AG20443 (cell line): ENCODE measurements at regions not wholly inside any gene's neighbourhood (a gene's known extent, or its start where the extent isn't known, plus 50 kb on each side); places are given as distances from the start of the nearest gene placed in this dataset.

Experiments used
- DNase-seq: peaks from one replicate; pipeline ENCODE4 v3.0.0; 2012; ENCODE audit warnings: low spot score, mixed read lengths

DNA sequence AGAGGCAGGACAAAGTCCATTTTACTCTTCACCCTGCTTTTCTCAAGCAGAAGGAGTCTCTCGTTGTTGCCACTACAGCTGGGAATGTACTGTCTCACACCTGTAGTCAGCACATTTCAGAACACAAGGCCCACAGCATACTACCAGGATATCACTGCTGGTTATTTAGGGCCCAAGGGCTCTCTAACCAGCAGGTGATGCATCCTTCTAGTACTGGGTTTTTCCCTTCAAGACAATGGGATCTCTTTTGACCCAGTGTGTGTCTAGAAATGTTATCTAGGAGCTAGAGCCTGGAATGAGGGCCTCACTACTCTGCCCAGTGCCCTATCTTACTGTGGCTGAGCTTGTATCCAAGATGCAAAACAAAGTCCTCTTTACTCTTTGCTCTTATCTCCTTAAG, 235.1 kb upstream of the PRR16 start:
- DNase-seq, result no peak

DNA sequence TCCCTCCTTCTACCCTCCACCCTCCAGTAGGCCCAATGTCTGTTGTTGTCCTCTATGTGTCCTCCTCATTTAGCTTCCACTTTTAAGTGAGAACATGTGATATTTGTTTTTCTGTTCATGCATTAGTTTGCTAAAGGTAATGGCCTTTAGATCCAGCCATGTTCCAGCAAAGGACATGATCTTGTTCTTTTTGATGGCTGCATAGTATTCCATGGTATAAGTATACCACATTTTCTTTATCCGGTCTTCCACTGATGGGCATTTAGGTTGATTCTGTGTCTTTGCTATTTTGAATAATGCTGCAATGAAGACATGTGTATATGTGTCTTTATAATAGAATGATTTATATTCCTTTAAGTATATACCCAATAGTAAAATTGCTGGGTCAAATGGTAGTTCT, 232.5 kb upstream of the PRR16 start:
- DNase-seq, result no peak

DNA sequence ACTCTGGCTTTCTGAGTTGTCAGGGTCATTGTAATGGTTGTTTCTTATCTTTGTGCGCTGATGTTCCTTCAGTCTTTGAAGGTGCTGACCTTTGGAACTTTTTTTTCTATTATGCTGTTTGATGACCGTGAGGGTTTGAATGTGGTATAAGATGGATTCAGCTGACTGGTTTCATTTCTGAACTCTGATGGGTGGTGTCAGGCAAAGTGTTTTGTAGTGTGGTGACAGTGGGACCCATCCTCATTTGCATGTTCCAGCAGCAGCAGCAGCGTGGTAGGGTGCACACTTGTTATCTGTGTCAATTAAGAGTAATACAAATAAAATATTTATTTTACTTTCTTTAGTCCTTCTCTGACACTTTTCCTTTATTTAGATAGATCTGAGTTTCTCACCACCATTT, 227.7 kb upstream of the PRR16 start:
- DNase-seq, result no peak

DNA sequence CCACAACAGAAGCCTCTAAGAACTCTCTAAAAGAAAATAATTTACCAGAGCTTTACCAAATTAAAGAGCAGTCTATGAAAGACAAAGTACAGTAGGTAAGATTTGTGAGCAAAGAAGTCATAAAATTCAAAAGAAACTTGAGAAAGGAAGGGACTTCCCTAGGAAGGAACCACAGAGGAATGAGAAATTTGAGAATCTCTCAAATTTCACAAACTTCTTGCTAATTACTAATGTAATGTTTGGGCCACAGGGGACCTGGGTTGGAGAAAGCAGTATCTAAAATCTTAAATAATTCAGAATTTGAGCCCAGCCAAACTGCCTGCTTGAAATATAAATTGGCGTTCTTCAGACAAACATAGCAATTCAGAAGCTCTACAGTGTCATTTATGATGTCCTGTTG, 225.0 kb upstream of the PRR16 start:
- DNase-seq, result no peak

DNA sequence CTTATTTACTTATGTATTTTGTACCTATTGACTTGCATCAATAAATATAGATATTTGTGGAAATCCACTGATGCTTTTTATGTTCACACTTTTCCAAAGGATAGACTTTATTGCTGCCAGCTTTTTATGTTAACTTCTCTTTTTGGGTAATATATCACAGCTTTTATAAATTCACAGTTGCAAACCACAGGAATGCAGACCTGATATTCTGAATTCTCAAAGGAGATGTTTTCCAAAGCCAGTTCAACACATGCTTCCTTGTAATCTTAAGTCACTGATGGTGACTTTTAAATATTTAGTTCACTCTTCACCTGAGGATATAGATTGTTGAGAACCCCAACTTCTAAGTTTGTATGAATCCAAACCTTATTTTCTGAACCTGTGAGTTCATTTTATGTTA, 223.4 kb upstream of the PRR16 start:
- DNase-seq, result no peak

DNA sequence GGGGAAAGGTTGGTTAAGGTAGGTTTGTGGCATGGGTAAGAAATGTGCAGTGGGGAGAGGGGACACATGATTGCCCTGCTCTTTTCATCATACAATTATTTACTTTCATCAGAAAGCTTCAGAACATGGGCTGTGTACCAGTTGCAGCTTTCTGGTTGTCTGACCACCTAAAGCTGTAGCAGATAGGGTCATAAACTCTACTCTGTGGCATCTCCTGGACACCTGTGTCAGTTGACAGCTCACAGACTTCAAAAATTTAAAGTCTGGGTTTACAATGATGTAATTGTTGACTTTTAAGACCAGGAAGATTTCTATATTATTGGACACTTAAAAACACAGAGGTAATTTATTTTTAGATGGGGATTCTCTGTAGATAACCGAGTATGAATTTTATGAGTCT, 222.7 kb upstream of the PRR16 start:
- DNase-seq, result no peak

DNA sequence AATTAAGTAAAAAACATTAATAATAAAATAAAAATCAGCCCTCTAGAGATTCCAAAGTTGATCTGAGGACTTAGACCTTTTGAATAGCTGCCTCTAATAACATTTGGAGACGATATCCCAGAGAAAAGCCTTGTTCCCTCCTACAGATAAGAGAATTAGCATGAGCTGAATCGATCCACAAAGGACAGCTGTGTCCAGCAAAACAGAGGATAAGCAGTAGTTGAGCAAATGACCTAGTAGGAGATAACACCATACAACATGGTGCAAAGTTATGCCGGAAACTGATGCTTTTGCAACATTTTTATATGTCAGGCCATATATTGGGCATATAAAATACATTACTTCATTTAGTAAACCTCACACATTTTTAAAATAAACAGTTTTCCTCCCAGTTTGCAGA, 212.2 kb upstream of the PRR16 start:
- no peak for DNase-seq

DNA sequence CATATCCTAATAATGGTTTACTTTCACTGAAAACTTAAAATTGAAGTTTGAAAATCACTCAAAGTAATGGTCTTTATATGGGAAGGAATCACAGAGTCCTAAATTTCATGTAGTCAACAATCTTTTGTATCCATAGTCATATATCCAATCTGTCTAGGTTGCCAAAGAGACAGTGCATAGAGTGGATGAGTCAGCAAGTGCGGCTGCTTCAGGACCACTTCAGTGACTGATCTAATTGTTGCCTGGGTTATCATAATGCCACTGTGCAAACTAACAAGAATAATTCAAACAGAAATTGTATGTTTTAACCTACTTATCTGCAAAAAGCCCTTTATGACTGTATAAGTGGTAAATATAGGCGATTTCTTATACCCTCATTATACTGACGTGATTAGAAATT, 211.3 kb upstream of the PRR16 start:
- no peak for DNase-seq

DNA sequence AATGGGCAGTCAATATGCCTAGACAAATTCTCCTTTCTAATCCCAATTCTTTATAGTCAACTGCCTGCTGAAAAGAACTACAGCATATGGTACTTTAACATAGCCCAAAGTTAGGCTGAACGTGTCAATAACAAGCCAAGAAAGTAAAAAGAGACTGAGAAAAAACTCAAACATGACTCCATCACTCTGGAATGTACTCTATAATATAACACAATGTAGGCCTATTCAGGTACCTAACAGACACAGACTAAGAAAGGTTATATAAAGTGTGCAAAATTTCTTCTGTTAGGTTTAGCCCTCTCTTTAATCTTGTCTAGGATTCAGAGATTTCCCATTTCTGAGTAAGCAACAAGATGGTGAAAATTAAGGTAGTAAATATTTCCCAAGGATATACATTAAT, 209.7 kb upstream of the PRR16 start:
- DNase-seq, result no peak

DNA sequence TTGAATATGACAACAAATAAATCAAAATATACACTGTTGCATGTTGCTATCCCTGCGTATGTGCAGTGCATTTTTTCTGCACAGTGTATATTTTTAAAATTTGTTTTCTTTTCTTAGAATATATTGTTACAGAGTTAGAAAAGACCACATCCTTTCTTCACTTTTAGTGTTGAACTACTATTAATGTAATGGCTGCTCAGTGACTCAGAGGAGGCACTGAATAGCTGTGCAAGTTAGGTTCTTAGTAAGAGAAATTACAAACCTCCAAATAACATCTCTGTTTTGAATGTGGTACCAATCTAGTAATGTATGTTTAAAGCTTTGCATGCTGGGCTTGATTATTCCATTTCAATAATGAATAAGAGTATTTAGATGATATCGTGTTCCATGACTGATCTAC, 208.9 kb upstream of the PRR16 start:
- no peak for DNase-seq

DNA sequence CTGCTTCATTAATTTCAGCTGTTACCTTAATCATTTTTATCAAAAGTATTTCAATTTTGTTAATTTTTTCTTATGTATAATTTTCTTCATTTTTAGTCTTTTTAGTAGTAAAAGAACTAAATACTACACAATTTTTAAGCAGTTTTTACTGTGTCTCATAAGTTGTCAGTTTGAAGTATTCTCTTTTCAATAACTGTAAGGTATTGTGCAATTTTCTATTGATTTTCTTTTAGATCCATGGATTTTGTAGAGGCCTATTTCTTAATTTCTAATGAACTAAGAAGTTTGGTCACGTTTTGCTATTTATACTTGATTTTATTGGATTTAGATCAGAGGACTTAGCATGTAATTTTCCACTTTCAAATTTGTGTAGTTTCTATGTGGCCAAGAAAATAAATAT, 207.7 kb upstream of the PRR16 start:
- no peak for DNase-seq

DNA sequence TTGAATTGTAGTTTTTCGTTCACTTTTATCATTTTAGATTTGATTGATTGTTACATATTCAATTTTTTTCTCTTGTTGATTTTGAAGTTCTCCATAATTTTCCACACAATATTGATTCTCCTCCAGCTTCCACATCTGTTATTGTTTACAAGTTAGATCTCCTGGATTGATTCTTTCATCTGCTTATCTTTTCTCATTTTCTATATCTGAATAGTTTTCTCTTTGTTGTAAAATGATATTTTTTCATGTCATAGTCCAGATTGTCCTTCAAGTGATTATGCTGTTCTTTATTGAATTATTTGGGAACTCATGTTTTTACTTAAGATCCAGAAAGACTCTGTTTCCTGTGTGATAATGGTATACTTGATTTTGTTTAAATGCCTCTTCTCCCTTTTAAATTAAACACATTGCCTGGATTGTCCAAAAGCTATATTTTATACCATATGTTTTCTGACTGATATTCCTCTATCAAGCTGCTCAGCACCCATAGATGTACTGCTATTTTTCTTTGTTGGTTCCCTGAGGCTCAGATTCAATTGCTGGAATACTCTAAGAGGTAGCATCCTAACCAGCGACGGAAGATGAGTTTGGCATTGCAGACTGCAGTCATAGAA, 206.6 kb upstream of the PRR16 start:
- DNase-seq, result no peak

DNA sequence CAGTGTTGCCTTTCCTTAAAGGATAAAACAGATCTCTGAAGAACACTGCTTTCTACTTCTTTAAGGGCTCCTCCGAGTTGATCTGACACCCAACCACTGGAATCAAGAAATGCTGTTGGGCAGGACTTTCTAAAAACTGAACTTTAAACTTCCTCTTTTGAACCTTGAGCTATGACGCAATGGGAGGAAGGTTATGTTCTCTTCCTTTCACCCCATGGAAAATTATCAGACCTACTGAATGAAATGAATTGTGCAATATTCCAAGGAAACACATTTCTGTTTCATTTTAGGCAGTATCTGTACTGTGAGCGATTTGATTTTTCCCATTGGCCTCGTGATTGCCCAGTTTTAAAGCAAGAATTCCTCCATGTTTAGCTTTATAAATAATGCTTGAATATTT, 206.0 kb upstream of the PRR16 start:
- no peak for DNase-seq

DNA sequence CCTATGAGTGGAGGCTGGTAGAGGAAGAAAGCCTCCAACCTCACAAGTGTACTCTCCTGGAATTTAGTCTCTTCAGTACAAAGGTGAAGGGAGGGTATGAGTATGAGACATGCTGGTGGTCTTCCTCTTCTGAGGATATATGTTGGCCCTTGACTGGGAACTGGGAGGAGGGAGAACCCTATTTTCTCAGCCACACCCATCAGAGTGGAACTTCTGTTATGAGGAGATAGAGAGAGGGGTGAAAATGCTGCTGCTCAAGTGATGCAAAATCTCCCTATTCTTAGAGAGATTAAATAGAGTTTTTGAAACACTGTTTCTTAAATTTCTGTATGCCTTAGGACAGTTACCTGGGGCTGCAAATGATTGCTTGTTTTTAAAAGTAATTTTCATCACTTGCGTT, 203.4 kb upstream of the PRR16 start:
- no peak for DNase-seq

DNA sequence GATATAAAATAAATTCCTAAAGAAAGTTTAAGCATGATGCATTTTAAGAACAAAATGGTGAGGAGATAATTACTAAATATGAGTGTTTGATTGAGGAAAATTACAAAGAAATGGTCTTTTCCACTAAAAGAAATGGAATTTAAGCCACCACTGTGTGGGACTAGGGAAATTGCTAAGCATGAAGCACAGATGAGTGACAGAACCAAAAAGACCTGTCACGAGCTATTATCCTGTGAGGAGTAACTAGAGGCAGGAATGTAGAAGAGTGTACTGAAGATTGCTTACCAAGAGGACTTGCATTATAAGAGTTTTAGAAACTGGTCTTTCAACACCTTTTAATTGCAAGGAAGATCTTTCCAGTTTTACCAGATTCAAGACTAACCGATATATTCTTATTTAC, 193.6 kb upstream of the PRR16 start:
- no peak for DNase-seq

DNA sequence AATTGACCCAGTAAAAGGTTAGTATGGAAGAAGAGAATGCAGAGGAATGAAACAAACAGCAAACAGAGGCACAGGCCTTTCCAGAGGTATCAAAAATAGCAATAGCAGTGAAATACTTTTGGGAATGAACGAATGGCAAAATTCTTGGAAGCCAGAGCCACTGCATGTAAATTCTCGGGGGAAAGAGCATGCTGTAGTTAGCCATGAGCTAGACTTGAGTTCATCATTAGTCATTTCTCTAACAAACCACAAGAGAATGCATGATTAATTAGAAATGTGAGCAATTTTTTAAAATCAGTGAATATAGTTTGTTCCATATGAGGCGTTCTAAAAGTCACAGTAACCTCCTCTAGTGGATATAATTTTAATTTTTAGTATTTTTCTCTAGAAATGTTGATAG, 170.3 kb upstream of the PRR16 start:
- DNase-seq, result peak; percentile 68

DNA sequence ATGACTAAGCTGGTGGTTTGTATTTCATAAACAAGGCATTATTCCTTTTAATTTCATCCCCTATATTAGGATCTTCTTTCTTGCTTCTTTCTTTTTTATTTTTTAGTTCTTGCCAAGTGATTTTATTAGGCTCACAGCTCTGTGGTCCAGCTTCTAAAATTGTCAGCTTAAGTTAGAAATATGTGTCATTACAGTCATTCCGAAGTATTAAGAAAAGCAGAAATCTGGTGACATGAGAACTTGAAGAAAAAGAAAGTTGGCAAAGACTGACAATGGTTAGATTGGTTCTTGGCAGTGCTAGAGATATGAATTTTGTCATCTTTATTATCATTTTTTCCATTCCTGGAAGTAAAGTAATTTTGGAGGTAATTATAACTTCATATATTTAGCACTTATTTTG, 166.5 kb upstream of the PRR16 start:
- DNase-seq, result peak; percentile 10

DNA sequence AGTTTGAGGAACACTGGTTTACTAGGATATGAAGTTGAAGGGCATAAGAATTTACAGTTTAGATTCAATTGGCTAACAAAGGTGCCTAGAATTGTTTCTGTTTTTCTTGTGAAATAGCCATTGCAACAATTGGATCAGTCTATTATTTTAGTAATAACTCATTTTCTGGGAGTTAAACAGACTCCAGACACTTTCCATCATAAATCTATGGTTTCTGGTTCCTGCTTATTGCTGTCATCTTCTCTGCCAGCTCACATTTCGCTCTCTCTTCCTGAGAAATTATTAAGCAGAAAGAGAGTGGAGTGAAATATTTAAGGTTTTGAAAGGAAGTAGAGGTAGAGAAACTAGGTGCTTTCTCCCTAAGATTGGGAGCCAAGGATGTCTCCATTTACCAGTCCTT, 165.1 kb upstream of the PRR16 start:
- DNase-seq, result no peak

DNA sequence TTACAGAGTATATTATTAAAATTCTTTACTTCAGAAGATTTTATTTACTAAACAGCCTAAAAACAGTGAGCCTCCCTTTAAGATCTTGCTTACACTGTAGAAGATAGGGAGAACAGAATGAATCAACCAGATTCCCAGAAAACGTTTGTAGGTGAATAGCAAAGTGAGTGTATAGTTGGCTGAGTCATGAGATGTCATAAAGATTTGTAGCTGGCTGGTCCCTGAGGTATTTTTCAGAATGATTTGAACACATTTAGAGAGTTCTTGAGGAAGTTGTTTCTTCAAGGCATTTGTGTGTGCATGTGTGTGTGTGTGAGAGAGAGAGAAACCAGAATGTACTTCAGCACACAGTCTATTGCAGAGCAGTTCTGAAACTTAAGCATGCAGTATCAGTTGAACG, 159.4 kb upstream of the PRR16 start:
- DNase-seq, result no peak

DNA sequence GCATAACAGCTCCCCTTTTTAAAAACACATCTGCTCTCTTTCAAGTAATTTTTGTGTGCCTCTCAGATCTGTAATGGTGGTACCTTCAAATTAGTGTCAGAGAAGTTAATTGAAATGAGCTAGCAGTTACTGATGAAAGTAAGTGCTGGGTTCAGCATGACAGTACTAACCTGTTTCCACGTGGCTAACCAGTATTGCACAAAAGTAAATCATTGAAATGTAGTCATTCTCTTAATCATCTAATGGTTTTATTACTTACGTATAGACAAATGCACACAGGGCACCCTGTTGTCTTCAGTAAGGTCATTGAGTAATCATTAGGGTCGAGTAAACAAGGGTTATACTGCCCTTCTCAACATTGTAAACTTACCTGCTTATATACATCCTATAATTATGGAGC, 157.8 kb upstream of the PRR16 start:
- no peak for DNase-seq

DNA sequence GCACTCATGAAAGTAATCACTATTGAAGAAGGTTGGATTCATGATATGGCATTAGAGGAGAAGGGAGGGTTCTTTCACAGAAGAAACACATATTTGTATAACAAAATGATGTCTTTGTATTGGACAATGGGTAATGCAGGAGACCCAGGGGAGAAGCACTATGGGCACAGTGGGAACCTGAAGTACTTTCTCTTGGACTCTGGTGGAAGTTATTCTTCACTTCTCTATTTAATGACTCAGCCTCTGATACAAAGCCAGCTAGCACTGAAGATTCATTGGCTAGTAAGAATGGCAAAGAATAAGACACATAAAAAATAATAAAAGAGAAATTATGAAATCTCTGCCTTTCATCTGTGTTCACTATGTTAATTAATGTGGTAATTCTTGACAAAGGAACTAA, 149.9 kb upstream of the PRR16 start:
- peak; percentile 13 for DNase-seq

DNA sequence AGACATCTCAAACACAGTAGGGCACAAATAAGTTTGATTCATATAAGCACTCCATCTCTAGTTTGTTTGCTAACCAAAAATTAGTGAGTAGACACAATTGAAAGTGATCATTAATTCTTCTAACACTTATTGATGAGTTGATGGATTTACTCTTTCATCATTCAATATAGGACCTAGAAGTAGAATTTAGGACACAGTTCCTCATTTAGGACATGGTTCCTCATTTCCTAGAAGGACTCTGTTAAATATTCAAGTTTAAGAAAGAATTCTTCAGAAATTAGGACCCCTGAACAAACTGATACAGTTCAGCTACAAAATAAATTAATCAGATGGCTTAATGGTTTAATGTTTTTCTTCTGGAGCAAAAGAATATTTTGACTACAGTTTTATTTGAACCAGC, 143.5 kb upstream of the PRR16 start:
- no peak for DNase-seq

DNA sequence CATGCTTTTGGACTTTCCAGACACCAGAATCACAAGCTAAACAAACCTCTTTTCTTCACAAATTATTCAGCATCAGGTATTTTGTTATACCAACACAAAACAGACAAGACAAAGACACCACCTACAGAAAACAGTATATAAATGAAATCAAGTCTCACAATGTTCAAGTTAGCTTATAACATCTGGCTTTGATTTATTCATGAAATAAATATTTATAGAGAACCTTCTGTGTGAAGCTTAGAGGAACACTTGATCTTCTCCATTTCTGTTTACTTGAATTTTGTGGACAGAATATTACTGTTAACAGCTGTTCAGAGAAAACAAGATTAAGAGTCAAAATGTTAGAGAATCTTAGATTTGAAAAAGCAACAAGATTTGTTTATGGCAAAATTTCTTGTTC, 137.4 kb upstream of the PRR16 start:
- no peak for DNase-seq

DNA sequence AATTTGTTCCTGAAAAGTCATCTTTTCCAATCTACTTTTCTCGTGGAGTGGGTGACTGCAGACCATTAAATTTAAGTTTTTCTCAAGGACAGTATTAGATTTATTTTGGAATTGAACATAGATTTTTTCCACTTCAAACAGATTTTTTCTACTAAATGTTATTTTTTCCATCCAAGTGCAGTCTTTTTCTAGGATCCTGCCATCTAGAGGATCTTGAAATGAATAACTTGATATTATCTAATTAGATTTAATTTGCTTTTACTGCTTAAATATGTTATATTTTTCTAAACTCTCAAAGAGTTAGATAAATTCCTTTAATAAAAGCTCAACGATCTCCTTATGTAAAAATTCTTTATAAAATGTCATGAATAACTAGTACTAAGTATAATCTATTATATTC, 136.9 kb upstream of the PRR16 start:
- no peak for DNase-seq

DNA sequence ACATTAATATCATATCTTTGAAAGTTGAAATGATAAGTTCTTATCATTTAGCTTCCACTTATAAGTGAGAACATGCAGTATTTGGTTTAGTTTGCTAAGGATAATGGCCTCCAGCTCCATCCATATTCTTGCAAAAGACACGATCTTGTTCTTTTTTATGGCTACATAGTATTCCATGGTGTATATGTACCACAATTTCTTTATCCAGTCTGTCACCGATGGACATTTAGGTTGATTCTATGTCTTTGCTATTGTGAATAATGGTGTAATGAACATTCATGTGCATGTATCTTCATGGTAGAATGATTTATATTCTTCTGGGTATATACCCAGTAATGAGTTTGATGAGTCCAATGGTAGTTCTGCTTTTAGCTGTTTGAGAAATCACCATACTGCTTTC, 135.0 kb upstream of the PRR16 start:
- DNase-seq, result no peak
